Esophagus (tissue), 2 donors: ENCODE measurements at regions not wholly inside any gene's neighbourhood (a gene's known extent, or its start where the extent isn't known, plus 50 kb on each side); places are given as distances from the start of the nearest gene placed in this dataset.

Experiments
- H3K27ac ChIP-seq, 2 donors: one replicate each; pipeline ENCODE4 v1.5.1; 2013; ENCODE audit warnings: low read depth in 2 of 2, mild to moderate bottlenecking in 2 of 2, inconsistent platforms in 1 of 2, low read length in 1 of 2, moderate library complexity in 1 of 2
- H3K27me3 ChIP-seq, 2 donors: one replicate each; pipeline ENCODE4 v1.6.1; 2013; ENCODE audit warnings: low read length in 2 of 2, control low read depth in 1 of 2, mild to moderate bottlenecking in 1 of 2; ENCODE audit not compliant: insufficient read depth in 2 of 2, control insufficient read depth in 1 of 2
- H3K36me3 ChIP-seq, 2 donors: one replicate each; pipeline ENCODE4 v1.6.1; 2013; ENCODE audit warnings: low read length in 1 of 2; ENCODE audit not compliant: control insufficient read depth in 2 of 2, insufficient read depth in 2 of 2
- H3K4me1 ChIP-seq, 2 donors: one replicate each; pipeline ENCODE4 v1.6.1; 2013; ENCODE audit warnings: low read length in 1 of 2; ENCODE audit not compliant: control insufficient read depth in 2 of 2, insufficient read depth in 2 of 2
- H3K4me3 ChIP-seq, 2 donors: one replicate each; pipeline ENCODE4 v1.5.1; 2013; ENCODE audit warnings: low read length in 2 of 2, mild to moderate bottlenecking in 2 of 2, low read depth in 1 of 2, moderate library complexity in 1 of 2
- H3K9me3 ChIP-seq, 2 donors: one replicate each; pipeline ENCODE4 v1.6.1; 2013; ENCODE audit warnings: mild to moderate bottlenecking in 2 of 2, low read depth in 1 of 2, low read length in 1 of 2, moderate library complexity in 1 of 2; ENCODE audit not compliant: control insufficient read depth in 2 of 2, insufficient read depth in 1 of 2
- WGBS, 2 donors: extraction: QIAGEN DNeasy Blood & Tissue Kit; methylation state at CpG; one replicate each; pipeline ENCODE4 v1.1.7; 2013; 5-methylcytosine and 5-hydroxymethylcytosine counted together
- donor health status: healthy with polysubstance abuse.
- donor health status: Bipolar disorder and iron deficiency.

GRCh38 chr4:14049946-14050345 is 422.4 kb upstream of the BOD1L1 start:
- H3K27me3 ChIP-seq = no peaks in the 10 kb centered on the region
- H3K9me3 ChIP-seq = no peaks in the 10 kb centered on the region
- H3K4me3 ChIP-seq = no peak overlapping the region
- no peak overlapping the region for H3K27ac ChIP-seq
- no peaks in the 10 kb centered on the region for H3K36me3 ChIP-seq
- H3K4me1 ChIP-seq = no peaks in the 10 kb centered on the region

GRCh38 chr4:14053291-14053690 is 425.8 kb upstream of the BOD1L1 start:
- WGBS, 2 donors = 70 to 82% methylated on average over 1 of the region's 1 CpG
- H3K27ac ChIP-seq = no peak overlapping the region
- H3K4me3 ChIP-seq = no peak overlapping the region

GRCh38 chr4:14054391-14054790 is 426.9 kb upstream of the BOD1L1 start:
- Histone ChIP-seq H3K27ac (no peak overlapping the region), H3K9me3 (no peaks in the 10 kb centered on the region), H3K36me3 (no peaks in the 10 kb centered on the region), H3K4me1 (no peaks in the 10 kb centered on the region), H3K27me3 (no peaks in the 10 kb centered on the region), H3K4me3 (no peak overlapping the region)
- WGBS, 2 donors = 49% methylated on average over 1 of the region's 1 CpG

More at GRCh38 chr4:14053291-14053690, 425.8 kb upstream of the BOD1L1 start:
- H3K4me1 ChIP-seq = no peaks in the 10 kb centered on the region
- no peaks in the 10 kb centered on the region for H3K36me3 ChIP-seq
- H3K9me3 ChIP-seq = no peaks in the 10 kb centered on the region
- H3K27me3 ChIP-seq = no peaks in the 10 kb centered on the region

- Histone ChIP-seq H3K36me3 (no peaks in the 10 kb centered on the region), H3K9me3 (no peaks in the 10 kb centered on the region), H3K4me1 (no peaks in the 10 kb centered on the region), H3K4me3 (no peak overlapping the region), H3K27me3 (no peaks in the 10 kb centered on the region), H3K27ac (no peak overlapping the region)
- 68 to 78% methylated on average over 4 of the region's 4 CpGs for WGBS, 2 donors
These were observed 431.5 kb upstream of the BOD1L1 start for GRCh38 chr4:14059006-14059405.

GRCh38 chr4:14064984-14065383 is 437.5 kb upstream of the BOD1L1 start:
- no peak overlapping the region for H3K4me3 ChIP-seq
- WGBS, 2 donors = 81 to 85% methylated on average over 2 of the region's 2 CpGs

GRCh38 chr4:14065406-14065805 is 437.9 kb upstream of the BOD1L1 start:
- Histone ChIP-seq H3K27me3 (no peaks in the 10 kb centered on the region), H3K27ac (no peak overlapping the region), H3K4me1 (no peaks in the 10 kb centered on the region), H3K9me3 (no peaks in the 10 kb centered on the region), H3K4me3 (no peak overlapping the region), H3K36me3 (no peaks in the 10 kb centered on the region)
- 78 to 82% methylated on average over 5 of the region's 5 CpGs for WGBS, 2 donors

More at GRCh38 chr4:14064984-14065383, 437.5 kb upstream of the BOD1L1 start:
- Histone ChIP-seq H3K4me1 (no peaks in the 10 kb centered on the region), H3K27me3 (no peaks in the 10 kb centered on the region), H3K9me3 (no peaks in the 10 kb centered on the region), H3K27ac (no peak overlapping the region), H3K36me3 (no peaks in the 10 kb centered on the region)

- H3K27me3 ChIP-seq = no peaks in the 10 kb centered on the region
- no peaks in the 10 kb centered on the region for H3K4me1 ChIP-seq
- H3K27ac ChIP-seq = no peak overlapping the region
- no peaks in the 10 kb centered on the region for H3K36me3 ChIP-seq
- peaks cover 0 to 2% of the 10 kb centered on the region in 2 donors for H3K9me3 ChIP-seq
- WGBS, 2 donors = 75 to 76% methylated on average over 1 of the region's 1 CpG
- H3K4me3 ChIP-seq = no peak overlapping the region
These were observed 439.5 kb upstream of the BOD1L1 start for GRCh38 chr4:14066979-14067378.

- H3K36me3 ChIP-seq = no peaks in the 10 kb centered on the region
- H3K27me3 ChIP-seq = peaks cover 0 to 5% of the 10 kb centered on the region in 2 donors
- H3K27ac ChIP-seq = no peak overlapping the region
- H3K4me3 ChIP-seq = no peak overlapping the region
- no peaks in the 10 kb centered on the region for H3K4me1 ChIP-seq
- H3K9me3 ChIP-seq = peaks cover 2 to 5% of the 10 kb centered on the region in 2 donors
- whole genome bisulfite sequencing, 2 donors = 44 to 57% methylated on average over 4 of the region's 4 CpGs
These were observed 442.4 kb upstream of the BOD1L1 start for GRCh38 chr4:14069886-14070285.

GRCh38 chr4:14070289-14070880 is 442.9 kb upstream of the BOD1L1 start:
- Histone ChIP-seq H3K27me3 (peaks cover 0 to 5% of the 10 kb centered on the region in 2 donors), H3K27ac (no peak overlapping the region), H3K4me1 (no peaks in the 10 kb centered on the region), H3K9me3 (peaks cover 2 to 5% of the 10 kb centered on the region in 2 donors), H3K36me3 (no peaks in the 10 kb centered on the region), H3K4me3 (no peak overlapping the region)
- WGBS, 2 donors = 54 to 59% methylated on average over 5 of the region's 5 CpGs

- no peak overlapping the region for H3K4me3 ChIP-seq
- H3K36me3 ChIP-seq = no peaks in the 10 kb centered on the region
- H3K27me3 ChIP-seq = peaks cover 0 to 5% of the 10 kb centered on the region in 2 donors
- peaks cover 2 to 5% of the 10 kb centered on the region in 2 donors for H3K9me3 ChIP-seq
- H3K4me1 ChIP-seq = no peaks in the 10 kb centered on the region
- no peak overlapping the region for H3K27ac ChIP-seq
These were observed 445.0 kb upstream of the BOD1L1 start for GRCh38 chr4:14072506-14072905.
